ENCODE measurements at regions not wholly inside any gene's neighbourhood (a gene's known extent, or its start where the extent isn't known, plus 50 kb on each side); places are given as distances from the start of the nearest gene placed in this dataset.

- no peak for TF ChIP-seq CTCF (conservative IDR thresholded peaks at IDR 0.05; ENCODE audit: low read depth, low read length)
- no peak for DNase-seq (ENCODE audit: low read depth)
- H3K4me3 ChIP-seq (ENCODE audit: low read depth, low read length): no peak overlapping the region
Measured at GRCh38 chr2:238553159-238553558, 126.4 kb downstream of the ASB1 start.

DNA sequence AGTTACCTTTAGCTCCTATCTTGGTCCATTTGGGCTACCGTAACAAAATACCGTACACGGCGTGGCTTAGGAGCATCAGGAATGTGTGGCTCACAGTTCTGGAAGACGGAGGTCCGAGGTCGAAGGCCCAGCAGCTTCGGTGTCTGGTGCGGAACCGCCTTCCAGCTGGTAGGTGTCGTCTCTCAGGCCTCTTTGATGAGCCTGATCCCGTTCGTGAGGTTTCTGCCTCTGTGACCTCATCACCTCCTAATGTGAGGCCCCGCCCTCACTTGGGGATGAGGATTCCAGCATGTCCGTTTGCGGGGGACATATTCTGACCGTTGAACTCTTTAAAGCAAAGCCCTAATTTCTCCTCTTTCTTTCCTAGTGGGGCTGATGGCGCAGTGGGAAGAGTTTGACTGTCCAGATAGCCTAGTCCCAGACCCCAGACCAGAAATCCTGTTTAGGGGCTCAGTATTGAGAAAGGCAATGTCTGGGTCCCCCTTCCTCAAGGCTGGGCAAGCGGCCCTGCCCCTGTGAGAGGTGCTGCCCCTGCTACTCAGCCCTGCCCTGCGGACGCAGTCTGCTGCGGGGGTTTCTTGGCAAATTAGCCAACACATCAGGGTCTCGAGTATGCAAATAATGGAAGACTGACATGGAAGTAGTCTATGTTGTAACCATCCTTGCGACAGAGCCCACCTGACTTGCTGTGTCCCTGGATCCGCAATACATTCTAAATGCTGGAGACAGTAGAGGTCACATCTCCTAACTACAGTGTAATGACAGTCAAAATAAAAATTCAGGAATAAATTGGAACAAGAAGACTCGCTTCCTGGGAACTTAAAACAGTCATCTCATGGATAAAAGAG, 128.0 kb downstream of the ASB1 start:
- no peak overlapping the region for H3K4me3 ChIP-seq (ENCODE audit: low read depth, low read length)
- TF ChIP-seq CTCF (conservative IDR thresholded peaks at IDR 0.05; ENCODE audit: low read depth, low read length): no peak
- no peak for DNase-seq (ENCODE audit: low read depth)

- no peak for TF ChIP-seq CTCF (conservative IDR thresholded peaks at IDR 0.05; ENCODE audit: low read depth, low read length)
- no peak for DNase-seq (ENCODE audit: low read depth)
- no peak overlapping the region for H3K4me3 ChIP-seq (ENCODE audit: low read depth, low read length)
Measured at GRCh38 chr2:238555786-238556542, 129.2 kb downstream of the ASB1 start.

- TF ChIP-seq CTCF (conservative IDR thresholded peaks at IDR 0.05; ENCODE audit: low read depth, low read length): no peak
- H3K4me3 ChIP-seq (ENCODE audit: low read depth, low read length): no peak overlapping the region
- no peak for DNase-seq (ENCODE audit: low read depth)
Measured at GRCh38 chr2:238557431-238557830, 130.7 kb downstream of the ASB1 start.

GRCh38 chr2:238557936-238558335, 131.2 kb downstream of the ASB1 start:
- TF ChIP-seq CTCF (conservative IDR thresholded peaks at IDR 0.05; ENCODE audit: low read depth, low read length): no peak
- H3K4me3 ChIP-seq (ENCODE audit: low read depth, low read length): no peak overlapping the region
- DNase-seq (ENCODE audit: low read depth): no peak

GRCh38 chr2:238558456-238559099, 131.9 kb downstream of the ASB1 start:
- no peak for TF ChIP-seq CTCF (conservative IDR thresholded peaks at IDR 0.05; ENCODE audit: low read depth, low read length)
- no peak overlapping the region for H3K4me3 ChIP-seq (ENCODE audit: low read depth, low read length)
- DNase-seq (ENCODE audit: low read depth): no peak
